Coronary artery (tissue), 2 donors: ENCODE measurements at regions not wholly inside any gene's neighbourhood (a gene's known extent, or its start where the extent isn't known, plus 50 kb on each side); places are given as distances from the start of the nearest gene placed in this dataset.

ENCODE experiments used
- DNase-seq: peaks from one replicate; pipeline ENCODE4 v3.0.0-alpha.2; 2017; ENCODE audit warnings: low spot score
- H3K27ac ChIP-seq, 2 donors: fragments of 200-600 bp; sonication (generic); one replicate each; pipeline ENCODE4 v1.5.1; 2016 to 2019
- H3K4me3 ChIP-seq: fragments of 200-600 bp; sonication (generic); 2 replicates; pipeline ENCODE4 v1.5.1; 2016; ENCODE audit warnings: mild to moderate bottlenecking, moderate library complexity
- TF ChIP-seq, protein P1 (sequence below): fragments of 200-600 bp; sonication (generic); IDR thresholded peaks from one replicate; pipeline ENCODE4 v1.5.1; 2019; ENCODE audit warnings: antibody characterized with exemption

DNA sequence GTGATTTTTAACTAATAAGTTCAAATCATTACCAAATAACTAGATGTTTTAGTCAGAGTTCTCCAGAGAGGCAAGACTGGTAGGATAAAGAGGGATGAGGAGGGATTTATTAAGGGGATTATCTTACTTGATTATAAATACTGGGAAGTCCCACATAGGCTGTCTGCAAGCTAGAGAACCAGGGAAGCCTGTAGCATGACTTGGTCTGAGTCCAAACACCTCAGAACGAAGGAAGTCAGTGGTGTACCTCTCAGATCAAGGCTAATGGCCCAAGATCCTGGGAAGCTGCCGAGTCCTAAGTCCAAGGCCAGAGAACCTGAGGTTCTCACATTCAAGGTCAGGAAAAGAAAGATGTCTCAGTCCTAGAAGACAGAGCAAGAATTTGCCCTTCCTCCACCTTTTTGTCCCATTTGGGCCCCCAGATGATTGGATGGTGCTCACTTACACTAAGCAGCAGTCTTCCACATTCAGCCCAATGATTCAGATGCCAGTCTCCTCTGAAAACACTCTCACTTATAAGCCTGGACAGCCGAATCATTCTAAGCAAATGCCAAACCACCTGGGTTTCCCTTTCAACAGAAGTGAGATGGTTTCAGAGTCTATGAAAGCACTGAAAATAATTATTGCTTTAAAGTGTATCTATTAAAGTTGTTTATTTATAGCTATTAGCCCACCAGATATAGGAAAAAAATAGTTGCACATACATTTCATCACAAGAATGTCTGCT, 1599.2 kb downstream of the OLFM4 start:
- TF ChIP-seq, protein P1, sequence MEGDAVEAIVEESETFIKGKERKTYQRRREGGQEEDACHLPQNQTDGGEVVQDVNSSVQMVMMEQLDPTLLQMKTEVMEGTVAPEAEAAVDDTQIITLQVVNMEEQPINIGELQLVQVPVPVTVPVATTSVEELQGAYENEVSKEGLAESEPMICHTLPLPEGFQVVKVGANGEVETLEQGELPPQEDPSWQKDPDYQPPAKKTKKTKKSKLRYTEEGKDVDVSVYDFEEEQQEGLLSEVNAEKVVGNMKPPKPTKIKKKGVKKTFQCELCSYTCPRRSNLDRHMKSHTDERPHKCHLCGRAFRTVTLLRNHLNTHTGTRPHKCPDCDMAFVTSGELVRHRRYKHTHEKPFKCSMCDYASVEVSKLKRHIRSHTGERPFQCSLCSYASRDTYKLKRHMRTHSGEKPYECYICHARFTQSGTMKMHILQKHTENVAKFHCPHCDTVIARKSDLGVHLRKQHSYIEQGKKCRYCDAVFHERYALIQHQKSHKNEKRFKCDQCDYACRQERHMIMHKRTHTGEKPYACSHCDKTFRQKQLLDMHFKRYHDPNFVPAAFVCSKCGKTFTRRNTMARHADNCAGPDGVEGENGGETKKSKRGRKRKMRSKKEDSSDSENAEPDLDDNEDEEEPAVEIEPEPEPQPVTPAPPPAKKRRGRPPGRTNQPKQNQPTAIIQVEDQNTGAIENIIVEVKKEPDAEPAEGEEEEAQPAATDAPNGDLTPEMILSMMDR: no peak
- Histone ChIP-seq H3K4me3 (no peak overlapping the region), H3K27ac (no peak overlapping the region)
- DNase-seq: no peak

DNA sequence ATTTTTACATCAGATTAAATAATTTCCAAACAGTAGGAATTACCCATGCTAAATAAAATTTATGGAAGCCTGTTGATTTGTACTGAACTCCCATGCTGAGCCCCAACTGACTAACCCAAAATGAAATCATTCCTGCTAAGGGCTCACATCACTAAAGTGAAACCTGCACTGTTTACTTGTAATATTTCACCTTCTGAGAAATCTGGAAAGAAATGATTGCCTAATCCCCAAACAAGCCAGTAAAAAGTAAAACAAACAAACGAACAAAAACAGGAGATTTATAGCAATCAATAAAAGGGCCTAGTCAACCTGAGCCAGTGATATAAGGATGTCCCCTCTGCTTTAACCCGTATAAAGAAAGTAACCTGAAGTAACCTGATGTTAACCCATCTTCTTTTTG, 1599.8 kb downstream of the OLFM4 start:
- no peak overlapping the region for H3K27ac ChIP-seq
- no peak for DNase-seq
- H3K4me3 ChIP-seq: no peak overlapping the region
- TF ChIP-seq, protein P1: no peak

DNA sequence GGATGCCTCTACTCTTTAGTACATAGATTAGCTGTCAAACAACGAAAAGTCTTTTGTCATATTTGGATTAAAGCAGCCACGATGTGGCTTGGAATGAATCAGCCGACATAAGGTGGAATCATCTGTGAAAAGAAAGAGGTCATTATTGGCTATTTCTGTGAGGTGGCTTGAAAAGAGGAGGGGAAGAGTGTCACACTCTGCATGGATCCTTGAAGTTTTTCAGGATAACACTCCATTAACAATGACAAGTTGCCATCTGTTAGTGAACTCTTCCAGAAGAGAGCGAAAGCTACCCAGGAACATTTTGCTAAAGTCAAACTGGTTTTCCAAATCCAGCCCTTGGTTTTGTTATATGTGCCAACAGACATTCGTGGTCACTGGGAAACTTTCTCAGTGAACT, 1604.8 kb downstream of the OLFM4 start:
- Histone ChIP-seq H3K27ac (no peak overlapping the region), H3K4me3 (no peak overlapping the region)
- DNase-seq: no peak
- TF ChIP-seq, protein P1: no peak

DNA sequence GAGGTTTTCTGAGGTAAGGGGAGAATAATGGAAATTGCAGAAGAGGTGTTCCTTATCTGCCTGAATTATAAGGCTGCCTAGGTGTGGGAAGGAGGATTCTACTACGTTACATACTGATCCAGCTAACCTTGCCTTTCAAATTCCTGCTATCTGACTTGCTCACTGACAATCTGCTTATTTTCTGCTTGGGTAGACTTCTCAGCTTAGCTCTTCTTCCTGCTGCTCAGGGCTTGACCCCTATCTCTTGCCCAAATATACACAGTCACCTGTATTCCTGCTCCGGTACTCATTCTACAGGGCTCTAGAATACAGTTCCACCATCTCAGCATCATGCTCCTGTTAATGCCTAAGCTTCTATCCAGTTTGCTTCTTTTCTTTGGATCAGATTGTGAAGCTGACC, 1607.6 kb downstream of the OLFM4 start:
- no peak overlapping the region for H3K4me3 ChIP-seq
- no peak overlapping the region for H3K27ac ChIP-seq
- TF ChIP-seq, protein P1: no peak
- DNase-seq: no peak

DNA sequence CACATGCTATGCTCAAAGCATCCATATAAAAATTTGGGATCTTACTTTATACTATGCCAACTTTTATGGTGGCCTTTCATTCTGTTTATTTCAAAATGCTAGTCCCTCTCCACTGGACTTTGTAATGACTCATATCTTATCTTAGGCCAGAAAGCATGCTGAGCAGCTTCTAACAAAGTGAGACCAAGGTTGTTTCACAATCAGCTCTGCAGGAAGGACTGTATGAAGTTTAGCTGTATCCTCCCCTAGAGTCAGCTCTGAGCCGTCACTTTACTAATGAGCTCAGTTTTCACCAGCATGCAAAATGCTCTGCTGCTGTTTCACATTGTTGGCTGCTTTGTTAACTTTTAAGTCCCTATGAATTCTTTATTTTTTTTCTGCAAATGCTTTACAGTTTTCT, 1608.8 kb downstream of the OLFM4 start:
- Histone ChIP-seq H3K4me3 (no peak overlapping the region), H3K27ac (no peak overlapping the region)
- TF ChIP-seq, protein P1: no peak
- no peak for DNase-seq

DNA sequence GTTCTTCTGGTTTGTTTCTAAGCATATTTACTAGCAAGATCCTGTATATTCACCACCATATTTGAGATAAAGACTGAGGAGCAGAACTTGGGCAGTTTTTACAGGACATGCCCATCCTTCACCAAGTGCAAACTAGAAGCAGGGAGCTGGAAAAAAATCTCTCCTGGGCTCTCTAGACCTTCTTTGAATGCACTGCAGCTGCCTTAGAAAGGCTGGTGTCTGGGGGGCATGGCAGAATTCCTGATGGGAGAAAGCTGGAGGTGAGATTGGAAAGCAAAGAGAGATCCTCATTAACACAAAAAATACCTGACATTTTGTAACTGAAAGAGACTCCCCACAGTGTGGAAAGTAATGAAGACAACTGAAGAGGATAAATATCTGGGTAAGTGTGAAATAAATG, 1612.1 kb downstream of the OLFM4 start:
- DNase-seq: no peak
- Histone ChIP-seq H3K4me3 (no peak overlapping the region), H3K27ac (no peak overlapping the region)
- TF ChIP-seq, protein P1: no peak

DNA sequence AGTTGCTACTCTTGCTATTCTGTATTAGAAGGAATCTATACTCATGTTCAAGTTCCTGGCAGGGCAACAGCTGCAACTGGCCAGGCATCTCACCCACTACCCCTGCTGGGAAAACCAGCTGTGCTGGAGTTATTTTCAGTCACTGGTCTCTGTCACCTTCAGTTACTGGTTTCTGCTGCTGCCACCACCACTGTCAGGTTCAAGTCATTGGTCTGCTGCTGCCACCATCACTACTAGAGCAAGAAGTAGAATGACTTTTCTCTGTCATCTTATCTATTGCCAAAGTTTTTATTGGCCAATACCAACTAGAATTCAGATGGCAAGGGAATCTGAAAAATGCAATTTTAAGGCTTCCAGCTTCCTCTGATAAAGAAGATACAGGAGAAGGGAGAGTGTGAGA, 1615.2 kb downstream of the OLFM4 start:
- no peak overlapping the region for H3K27ac ChIP-seq
- H3K4me3 ChIP-seq: no peak overlapping the region
- DNase-seq: no peak
- TF ChIP-seq, protein P1: no peak
